Activated CD8-positive, alpha-beta memory T cell treated with anti-CD3 and anti-CD28 coated beads, Interleukin-2, amount 10 ng/mL, durations not matched to agents 7 days and 5 days (primary cell): ENCODE measurements at regions not wholly inside any gene's neighbourhood (a gene's known extent, or its start where the extent isn't known, plus 50 kb on each side); places are given as distances from the start of the nearest gene placed in this dataset.

Experiments
- ATAC-seq: fragments of 150-1000 bp; cut with Tn5 transposase; one replicate; pipeline ENCODE4 v1.10.0; 2021; ENCODE audit warnings: moderate library complexity
- CTCF ChIA-PET: fragments of 350-600 bp; sonication (Branson Sonifier 250); formaldehyde crosslinking; loops from one replicate; lab custom pipeline; 2021; ENCODE audit warnings: antibody characterized with exemption; lab: Charles Lee
- DNase-seq: peaks from one replicate; pipeline ENCODE4 v3.0.0-alpha.2; 2020
- H3K27ac Mint-ChIP-seq: one replicate; pipeline ENCODE4 v1.8.0; 2021; ENCODE audit warnings: mild to moderate bottlenecking, mixed read lengths
- H3K27me3 Mint-ChIP-seq: one replicate; pipeline ENCODE4 v1.8.0; 2021; ENCODE audit warnings: mixed read lengths
- H3K36me3 Mint-ChIP-seq: one replicate; pipeline ENCODE4 v1.8.0; 2021; ENCODE audit warnings: mild to moderate bottlenecking, mixed read lengths
- H3K4me1 Mint-ChIP-seq: one replicate; pipeline ENCODE4 v1.8.0; 2021; ENCODE audit warnings: mixed read lengths
- H3K4me3 Mint-ChIP-seq: one replicate; pipeline ENCODE4 v1.8.0; 2021; ENCODE audit warnings: mild to moderate bottlenecking, moderate library complexity, mixed read lengths
- H3K9me3 Mint-ChIP-seq: one replicate; pipeline ENCODE4 v1.8.0; 2022; ENCODE audit warnings: low read depth, mixed read lengths

DNA sequence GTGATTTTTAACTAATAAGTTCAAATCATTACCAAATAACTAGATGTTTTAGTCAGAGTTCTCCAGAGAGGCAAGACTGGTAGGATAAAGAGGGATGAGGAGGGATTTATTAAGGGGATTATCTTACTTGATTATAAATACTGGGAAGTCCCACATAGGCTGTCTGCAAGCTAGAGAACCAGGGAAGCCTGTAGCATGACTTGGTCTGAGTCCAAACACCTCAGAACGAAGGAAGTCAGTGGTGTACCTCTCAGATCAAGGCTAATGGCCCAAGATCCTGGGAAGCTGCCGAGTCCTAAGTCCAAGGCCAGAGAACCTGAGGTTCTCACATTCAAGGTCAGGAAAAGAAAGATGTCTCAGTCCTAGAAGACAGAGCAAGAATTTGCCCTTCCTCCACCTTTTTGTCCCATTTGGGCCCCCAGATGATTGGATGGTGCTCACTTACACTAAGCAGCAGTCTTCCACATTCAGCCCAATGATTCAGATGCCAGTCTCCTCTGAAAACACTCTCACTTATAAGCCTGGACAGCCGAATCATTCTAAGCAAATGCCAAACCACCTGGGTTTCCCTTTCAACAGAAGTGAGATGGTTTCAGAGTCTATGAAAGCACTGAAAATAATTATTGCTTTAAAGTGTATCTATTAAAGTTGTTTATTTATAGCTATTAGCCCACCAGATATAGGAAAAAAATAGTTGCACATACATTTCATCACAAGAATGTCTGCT, 1599.2 kb downstream of the OLFM4 start:
- Mint-ChIP-seq H3K36me3 (no peaks in the 10 kb centered on the region), H3K4me3 (no peak overlapping the region), H3K27me3 (no peaks in the 10 kb centered on the region), H3K4me1 (no peaks in the 10 kb centered on the region), H3K9me3 (peaks cover 6% of the 10 kb centered on the region), H3K27ac (no peak overlapping the region)
- DNase-seq (no peak), ATAC-seq (no peak)
- CTCF ChIA-PET, result no interaction called here

DNA sequence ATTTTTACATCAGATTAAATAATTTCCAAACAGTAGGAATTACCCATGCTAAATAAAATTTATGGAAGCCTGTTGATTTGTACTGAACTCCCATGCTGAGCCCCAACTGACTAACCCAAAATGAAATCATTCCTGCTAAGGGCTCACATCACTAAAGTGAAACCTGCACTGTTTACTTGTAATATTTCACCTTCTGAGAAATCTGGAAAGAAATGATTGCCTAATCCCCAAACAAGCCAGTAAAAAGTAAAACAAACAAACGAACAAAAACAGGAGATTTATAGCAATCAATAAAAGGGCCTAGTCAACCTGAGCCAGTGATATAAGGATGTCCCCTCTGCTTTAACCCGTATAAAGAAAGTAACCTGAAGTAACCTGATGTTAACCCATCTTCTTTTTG, 1599.8 kb downstream of the OLFM4 start:
- no peak for ATAC-seq
- no peak overlapping the region for H3K27ac Mint-ChIP-seq
- DNase-seq, result no peak
- CTCF ChIA-PET, result no interaction called here
- no peaks in the 10 kb centered on the region for H3K36me3 Mint-ChIP-seq
- H3K9me3 Mint-ChIP-seq, result peaks cover 6% of the 10 kb centered on the region
- H3K27me3 Mint-ChIP-seq, result no peaks in the 10 kb centered on the region
- H3K4me3 Mint-ChIP-seq, result no peak overlapping the region
- no peaks in the 10 kb centered on the region for H3K4me1 Mint-ChIP-seq

GRCh38 chr13:54633456-54633855, 1604.8 kb downstream of the OLFM4 start:
- Mint-ChIP-seq H3K27ac (no peak overlapping the region), H3K4me1 (no peaks in the 10 kb centered on the region), H3K27me3 (no peaks in the 10 kb centered on the region), H3K4me3 (no peak overlapping the region), H3K9me3 (peaks cover 6% of the 10 kb centered on the region), H3K36me3 (no peaks in the 10 kb centered on the region)
- ATAC-seq (no peak), DNase-seq (no peak)
- CTCF ChIA-PET, result no interaction called here

GRCh38 chr13:54636231-54636630, 1607.6 kb downstream of the OLFM4 start:
- DNase-seq (no peak), ATAC-seq (no peak)
- CTCF ChIA-PET, result no interaction called here
- peaks cover 5% of the 10 kb centered on the region for H3K9me3 Mint-ChIP-seq
- no peak overlapping the region for H3K4me3 Mint-ChIP-seq
- no peaks in the 10 kb centered on the region for H3K27me3 Mint-ChIP-seq
- no peak overlapping the region for H3K27ac Mint-ChIP-seq
- H3K4me1 Mint-ChIP-seq, result no peaks in the 10 kb centered on the region
- H3K36me3 Mint-ChIP-seq, result no peaks in the 10 kb centered on the region

GRCh38 chr13:54637366-54637765, 1608.8 kb downstream of the OLFM4 start:
- H3K27ac Mint-ChIP-seq, result no peak overlapping the region
- H3K4me1 Mint-ChIP-seq, result no peaks in the 10 kb centered on the region
- CTCF ChIA-PET, result no interaction called here
- H3K36me3 Mint-ChIP-seq, result no peaks in the 10 kb centered on the region
- DNase-seq (no peak), ATAC-seq (no peak)
- H3K4me3 Mint-ChIP-seq, result no peak overlapping the region
- peaks cover 3% of the 10 kb centered on the region for H3K9me3 Mint-ChIP-seq
- H3K27me3 Mint-ChIP-seq, result no peaks in the 10 kb centered on the region

DNA sequence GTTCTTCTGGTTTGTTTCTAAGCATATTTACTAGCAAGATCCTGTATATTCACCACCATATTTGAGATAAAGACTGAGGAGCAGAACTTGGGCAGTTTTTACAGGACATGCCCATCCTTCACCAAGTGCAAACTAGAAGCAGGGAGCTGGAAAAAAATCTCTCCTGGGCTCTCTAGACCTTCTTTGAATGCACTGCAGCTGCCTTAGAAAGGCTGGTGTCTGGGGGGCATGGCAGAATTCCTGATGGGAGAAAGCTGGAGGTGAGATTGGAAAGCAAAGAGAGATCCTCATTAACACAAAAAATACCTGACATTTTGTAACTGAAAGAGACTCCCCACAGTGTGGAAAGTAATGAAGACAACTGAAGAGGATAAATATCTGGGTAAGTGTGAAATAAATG, 1612.1 kb downstream of the OLFM4 start:
- H3K27ac Mint-ChIP-seq, result no peak overlapping the region
- peaks cover 6% of the 10 kb centered on the region for H3K9me3 Mint-ChIP-seq
- H3K36me3 Mint-ChIP-seq, result no peaks in the 10 kb centered on the region
- ATAC-seq (no peak), DNase-seq (no peak)
- H3K27me3 Mint-ChIP-seq, result no peaks in the 10 kb centered on the region
- H3K4me3 Mint-ChIP-seq, result no peak overlapping the region
- H3K4me1 Mint-ChIP-seq, result no peaks in the 10 kb centered on the region
- CTCF ChIA-PET, result no interaction called here

GRCh38 chr13:54643863-54644262, 1615.2 kb downstream of the OLFM4 start:
- H3K27ac Mint-ChIP-seq, result no peak overlapping the region
- no peaks in the 10 kb centered on the region for H3K27me3 Mint-ChIP-seq
- H3K36me3 Mint-ChIP-seq, result no peaks in the 10 kb centered on the region
- ATAC-seq (no peak), DNase-seq (no peak)
- peaks cover 5% of the 10 kb centered on the region for H3K9me3 Mint-ChIP-seq
- CTCF ChIA-PET, result no interaction called here
- no peaks in the 10 kb centered on the region for H3K4me1 Mint-ChIP-seq
- H3K4me3 Mint-ChIP-seq, result no peak overlapping the region

DNA sequence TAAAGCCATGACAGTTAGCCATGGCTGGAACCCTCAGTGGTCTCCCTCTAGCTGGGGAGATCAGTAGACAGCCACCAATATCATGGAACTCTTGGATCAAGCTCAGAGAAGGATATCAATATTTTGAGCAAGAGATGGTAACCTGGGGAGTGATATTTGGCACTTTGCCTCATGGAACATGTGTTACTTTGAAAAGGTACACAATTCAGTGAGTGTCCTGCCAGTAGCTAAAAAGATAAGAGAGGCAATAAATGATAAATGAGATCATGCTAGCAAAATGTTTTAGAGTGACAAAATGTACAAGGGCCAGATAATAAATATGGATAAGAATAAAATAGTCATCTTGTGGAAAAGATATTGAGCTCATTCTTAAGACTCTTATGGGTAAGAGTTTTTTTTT, 1618.7 kb downstream of the OLFM4 start:
- CTCF ChIA-PET, result no interaction called here
- H3K36me3 Mint-ChIP-seq, result no peaks in the 10 kb centered on the region
- H3K9me3 Mint-ChIP-seq, result peaks cover 7% of the 10 kb centered on the region

GRCh38 chr13:54657588-54657987, 1629.0 kb downstream of the OLFM4 start:
- H3K4me1 Mint-ChIP-seq, result no peaks in the 10 kb centered on the region
- no peak overlapping the region for H3K27ac Mint-ChIP-seq
- no peaks in the 10 kb centered on the region for H3K27me3 Mint-ChIP-seq
- CTCF ChIA-PET, result no interaction called here
- no peak for DNase-seq
- no peaks in the 10 kb centered on the region for H3K36me3 Mint-ChIP-seq
- no peak overlapping the region for H3K4me3 Mint-ChIP-seq
- H3K9me3 Mint-ChIP-seq, result peaks cover 11% of the 10 kb centered on the region
- ATAC-seq, result no peak

More for the DNA sequence above, 1618.7 kb downstream of the OLFM4 start:
- Mint-ChIP-seq H3K4me1 (no peaks in the 10 kb centered on the region), H3K27ac (no peak overlapping the region), H3K4me3 (no peak overlapping the region), H3K27me3 (no peaks in the 10 kb centered on the region)
- no peak for DNase-seq
- no peak for ATAC-seq

- H3K36me3 Mint-ChIP-seq, result no peaks in the 10 kb centered on the region
- DNase-seq (no peak), ATAC-seq (no peak)
- H3K9me3 Mint-ChIP-seq, result peaks cover 15% of the 10 kb centered on the region
- CTCF ChIA-PET, result no interaction called here
- no peaks in the 10 kb centered on the region for H3K27me3 Mint-ChIP-seq
- no peak overlapping the region for H3K4me3 Mint-ChIP-seq
- H3K27ac Mint-ChIP-seq, result no peak overlapping the region
- H3K4me1 Mint-ChIP-seq, result no peaks in the 10 kb centered on the region
Observed at GRCh38 chr13:54658771-54659170, 1630.2 kb downstream of the OLFM4 start.

DNA sequence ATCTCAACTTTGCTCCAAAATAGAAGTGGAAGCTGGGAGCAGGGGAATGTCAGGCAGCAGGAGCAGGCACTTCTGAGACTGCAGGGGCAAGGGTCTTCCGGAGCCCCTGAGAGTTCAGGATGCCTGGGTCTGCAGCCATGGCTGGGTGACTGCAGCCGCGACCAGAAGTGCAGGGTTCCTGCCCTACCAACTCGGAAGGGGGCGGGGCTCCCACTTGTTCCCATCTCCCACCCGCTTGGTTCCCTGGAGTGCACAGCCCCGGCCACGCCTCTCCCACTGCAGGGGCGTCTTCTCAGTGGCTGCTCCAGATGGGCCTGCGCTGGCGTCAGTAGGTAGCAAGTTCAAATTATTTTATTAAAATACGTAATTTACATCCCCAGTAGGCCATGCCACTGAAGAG, 1631.7 kb downstream of the OLFM4 start:
- no peak for DNase-seq
- H3K4me3 Mint-ChIP-seq, result no peak overlapping the region
- H3K27ac Mint-ChIP-seq, result no peak overlapping the region
- peaks cover 15% of the 10 kb centered on the region for H3K9me3 Mint-ChIP-seq
- no peak for ATAC-seq
- H3K4me1 Mint-ChIP-seq, result no peaks in the 10 kb centered on the region
- no peaks in the 10 kb centered on the region for H3K36me3 Mint-ChIP-seq
- CTCF ChIA-PET, result no interaction called here
- no peaks in the 10 kb centered on the region for H3K27me3 Mint-ChIP-seq

- Mint-ChIP-seq H3K9me3 (peaks cover 7% of the 10 kb centered on the region), H3K4me3 (no peak overlapping the region), H3K27ac (no peak overlapping the region), H3K36me3 (no peaks in the 10 kb centered on the region), H3K27me3 (no peaks in the 10 kb centered on the region), H3K4me1 (no peaks in the 10 kb centered on the region)
- no peak for ATAC-seq
- no peak for DNase-seq
- CTCF ChIA-PET, result no interaction called here
Observed at GRCh38 chr13:54676526-54677113, 1648.0 kb downstream of the OLFM4 start.

GRCh38 chr13:54682184-54682583, 1653.6 kb downstream of the OLFM4 start:
- Mint-ChIP-seq H3K4me1 (no peaks in the 10 kb centered on the region), H3K27ac (no peak overlapping the region), H3K36me3 (no peaks in the 10 kb centered on the region), H3K9me3 (peaks cover 3% of the 10 kb centered on the region), H3K4me3 (no peak overlapping the region), H3K27me3 (no peaks in the 10 kb centered on the region)
- ATAC-seq, result no peak
- no peak for DNase-seq
- CTCF ChIA-PET, result no interaction called here

- no peaks in the 10 kb centered on the region for H3K4me1 Mint-ChIP-seq
- peaks cover 4% of the 10 kb centered on the region for H3K9me3 Mint-ChIP-seq
- ATAC-seq (no peak), DNase-seq (no peak)
- H3K4me3 Mint-ChIP-seq, result no peak overlapping the region
- CTCF ChIA-PET, result no interaction called here
- H3K27me3 Mint-ChIP-seq, result no peaks in the 10 kb centered on the region
- H3K27ac Mint-ChIP-seq, result no peak overlapping the region
- H3K36me3 Mint-ChIP-seq, result no peaks in the 10 kb centered on the region
Observed at GRCh38 chr13:54687173-54687572, 1658.6 kb downstream of the OLFM4 start.
